ENCODE measurements at regions not wholly inside any gene's neighbourhood (a gene's known extent, or its start where the extent isn't known, plus 50 kb on each side); places are given as distances from the start of the nearest gene placed in this dataset.
"Not testable (repeated sequence)": the region's sequence is repeated elsewhere in the genome, so short reads cannot be mapped to it uniquely, and the experiment has no call there.

DNA sequence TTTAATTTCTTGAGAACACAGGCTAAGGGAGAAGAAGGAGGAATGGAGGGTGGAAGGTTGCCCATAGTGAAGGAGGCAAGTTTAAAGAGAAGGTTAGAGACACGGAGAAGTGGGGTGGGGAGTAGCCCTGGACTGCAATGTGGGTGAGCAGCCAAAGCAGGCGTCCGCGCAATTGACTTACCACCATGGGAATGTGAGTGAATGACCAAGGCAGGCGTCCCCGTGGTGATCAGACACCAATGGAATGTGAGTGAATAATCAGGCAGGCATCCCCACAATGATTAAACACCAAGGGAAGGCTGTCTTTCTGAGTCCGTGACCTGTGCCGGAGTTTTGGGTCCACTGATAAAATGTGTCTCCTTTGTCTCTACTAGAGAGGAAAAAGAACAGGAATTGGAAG is 1223.1 kb downstream of the ARAP2 start:
- not testable (repeated sequence) for TF ChIP-seq ARNTL (CRISPR knock-in tag; IDR thresholded peaks at IDR 0.05; ENCODE audit: borderline replicate concordance, low read depth); ESRRG (CRISPR knock-in tag; IDR thresholded peaks at IDR 0.05); PATZ1 (CRISPR knock-in tag; IDR thresholded peaks at IDR 0.05; ENCODE audit: borderline replicate concordance); ZC3H10 (CRISPR knock-in tag; IDR thresholded peaks at IDR 0.05); BACH2 (CRISPR knock-in tag; IDR thresholded peaks at IDR 0.05; ENCODE audit: borderline replicate concordance); ZFP3 (CRISPR knock-in tag; IDR thresholded peaks at IDR 0.05)
- TF ChIP-seq, protein P1, sequence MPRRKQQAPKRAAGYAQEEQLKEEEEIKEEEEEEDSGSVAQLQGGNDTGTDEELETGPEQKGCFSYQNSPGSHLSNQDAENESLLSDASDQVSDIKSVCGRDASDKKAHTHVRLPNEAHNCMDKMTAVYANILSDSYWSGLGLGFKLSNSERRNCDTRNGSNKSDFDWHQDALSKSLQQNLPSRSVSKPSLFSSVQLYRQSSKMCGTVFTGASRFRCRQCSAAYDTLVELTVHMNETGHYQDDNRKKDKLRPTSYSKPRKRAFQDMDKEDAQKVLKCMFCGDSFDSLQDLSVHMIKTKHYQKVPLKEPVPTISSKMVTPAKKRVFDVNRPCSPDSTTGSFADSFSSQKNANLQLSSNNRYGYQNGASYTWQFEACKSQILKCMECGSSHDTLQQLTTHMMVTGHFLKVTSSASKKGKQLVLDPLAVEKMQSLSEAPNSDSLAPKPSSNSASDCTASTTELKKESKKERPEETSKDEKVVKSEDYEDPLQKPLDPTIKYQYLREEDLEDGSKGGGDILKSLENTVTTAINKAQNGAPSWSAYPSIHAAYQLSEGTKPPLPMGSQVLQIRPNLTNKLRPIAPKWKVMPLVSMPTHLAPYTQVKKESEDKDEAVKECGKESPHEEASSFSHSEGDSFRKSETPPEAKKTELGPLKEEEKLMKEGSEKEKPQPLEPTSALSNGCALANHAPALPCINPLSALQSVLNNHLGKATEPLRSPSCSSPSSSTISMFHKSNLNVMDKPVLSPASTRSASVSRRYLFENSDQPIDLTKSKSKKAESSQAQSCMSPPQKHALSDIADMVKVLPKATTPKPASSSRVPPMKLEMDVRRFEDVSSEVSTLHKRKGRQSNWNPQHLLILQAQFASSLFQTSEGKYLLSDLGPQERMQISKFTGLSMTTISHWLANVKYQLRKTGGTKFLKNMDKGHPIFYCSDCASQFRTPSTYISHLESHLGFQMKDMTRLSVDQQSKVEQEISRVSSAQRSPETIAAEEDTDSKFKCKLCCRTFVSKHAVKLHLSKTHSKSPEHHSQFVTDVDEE (CRISPR knock-in tag; IDR thresholded peaks at IDR 0.05): not testable (repeated sequence)
- TF ChIP-seq, protein P2, sequence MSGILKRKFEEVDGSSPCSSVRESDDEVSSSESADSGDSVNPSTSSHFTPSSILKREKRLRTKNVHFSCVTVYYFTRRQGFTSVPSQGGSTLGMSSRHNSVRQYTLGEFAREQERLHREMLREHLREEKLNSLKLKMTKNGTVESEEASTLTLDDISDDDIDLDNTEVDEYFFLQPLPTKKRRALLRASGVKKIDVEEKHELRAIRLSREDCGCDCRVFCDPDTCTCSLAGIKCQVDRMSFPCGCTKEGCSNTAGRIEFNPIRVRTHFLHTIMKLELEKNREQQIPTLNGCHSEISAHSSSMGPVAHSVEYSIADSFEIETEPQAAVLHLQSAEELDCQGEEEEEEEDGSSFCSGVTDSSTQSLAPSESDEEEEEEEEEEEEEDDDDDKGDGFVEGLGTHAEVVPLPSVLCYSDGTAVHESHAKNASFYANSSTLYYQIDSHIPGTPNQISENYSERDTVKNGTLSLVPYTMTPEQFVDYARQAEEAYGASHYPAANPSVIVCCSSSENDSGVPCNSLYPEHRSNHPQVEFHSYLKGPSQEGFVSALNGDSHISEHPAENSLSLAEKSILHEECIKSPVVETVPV (CRISPR knock-in tag; IDR thresholded peaks at IDR 0.05): not testable (repeated sequence)

Data from SK-N-SH treated with all-trans-retinoic acid at 6 μM for 48 hours (cell line).